T follicular helper cell (primary cell): ENCODE measurements at regions not wholly inside any gene's neighbourhood (a gene's known extent, or its start where the extent isn't known, plus 50 kb on each side); places are given as distances from the start of the nearest gene placed in this dataset.
"Not testable (repeated sequence)": the region's sequence is repeated elsewhere in the genome, so short reads cannot be mapped to it uniquely, and the experiment has no call there.

Experiments used
- DNase-seq: peaks from one replicate; pipeline ENCODE4 v3.0.0-alpha.2; 2020; ENCODE audit warnings: low read depth

GRCh38 chr14:71739273-71739990 lies 192.8 kb upstream of the RGS6 start:
- no peak for DNase-seq

DNA sequence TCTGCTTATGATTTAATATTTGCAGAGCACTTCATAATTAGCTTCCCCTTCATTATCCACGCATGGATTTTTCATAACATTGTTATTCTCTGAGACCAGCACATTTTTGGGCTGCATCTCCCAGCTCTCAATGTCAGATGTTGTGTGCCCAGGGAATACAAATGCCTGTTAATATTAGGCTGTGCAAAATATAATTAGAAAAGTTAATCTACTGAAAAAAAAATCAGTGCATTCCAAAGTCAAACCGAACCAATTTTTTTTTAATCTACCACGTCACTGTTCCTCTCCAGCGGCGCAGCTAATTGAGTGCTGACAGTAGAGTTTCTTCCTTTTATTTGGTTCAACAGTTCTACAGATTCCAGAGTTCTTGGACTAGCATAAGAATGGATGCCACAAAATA lies 191.0 kb upstream of the RGS6 start:
- no peak for DNase-seq

- DNase-seq: no peak
Measured at GRCh38 chr14:71742485-71742884, 189.7 kb upstream of the RGS6 start.

GRCh38 chr14:71745072-71745471 lies 187.2 kb upstream of the RGS6 start:
- DNase-seq: no peak

- no peak for DNase-seq
Measured at GRCh38 chr14:71748196-71748595, 184.0 kb upstream of the RGS6 start.

GRCh38 chr14:71749613-71750238 lies 182.5 kb upstream of the RGS6 start:
- DNase-seq: no peak

- DNase-seq: no peak
Measured at GRCh38 chr14:71751264-71751663, 181.0 kb upstream of the RGS6 start.

DNA sequence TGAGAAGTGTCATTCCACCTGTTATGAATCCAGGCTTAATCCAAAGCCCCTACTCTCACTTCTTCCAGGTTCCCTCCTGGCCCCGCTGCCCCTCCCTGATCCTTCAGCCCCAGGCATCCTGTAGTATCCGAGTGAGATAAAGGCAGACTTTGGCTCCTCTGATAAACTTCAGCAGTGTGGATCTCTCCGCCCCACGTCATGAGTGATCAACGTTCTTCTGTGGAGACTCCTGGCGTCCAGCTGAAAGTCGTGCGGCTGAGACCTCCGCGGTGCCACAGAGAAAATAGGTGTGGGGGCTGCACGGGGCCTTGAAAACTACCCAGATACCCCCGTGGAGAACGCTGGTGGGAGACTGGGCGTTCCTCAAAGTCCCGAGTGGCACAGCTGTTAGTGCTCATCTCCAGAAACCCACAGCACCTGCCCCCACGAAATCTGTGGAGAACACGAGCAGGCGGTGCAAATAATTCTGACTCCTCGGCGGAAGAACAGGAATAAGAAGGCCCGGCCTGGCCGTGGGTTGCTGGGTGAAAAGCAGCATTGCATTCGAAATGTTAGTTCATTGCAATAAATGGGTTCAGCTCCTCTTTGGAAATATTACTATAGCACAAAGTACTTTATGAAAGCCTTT lies 180.0 kb upstream of the RGS6 start:
- DNase-seq: no peak

GRCh38 chr14:71753126-71753830 lies 179.0 kb upstream of the RGS6 start:
- peak; percentile 56 for DNase-seq

GRCh38 chr14:71753976-71754375 lies 178.3 kb upstream of the RGS6 start:
- DNase-seq: no peak

DNA sequence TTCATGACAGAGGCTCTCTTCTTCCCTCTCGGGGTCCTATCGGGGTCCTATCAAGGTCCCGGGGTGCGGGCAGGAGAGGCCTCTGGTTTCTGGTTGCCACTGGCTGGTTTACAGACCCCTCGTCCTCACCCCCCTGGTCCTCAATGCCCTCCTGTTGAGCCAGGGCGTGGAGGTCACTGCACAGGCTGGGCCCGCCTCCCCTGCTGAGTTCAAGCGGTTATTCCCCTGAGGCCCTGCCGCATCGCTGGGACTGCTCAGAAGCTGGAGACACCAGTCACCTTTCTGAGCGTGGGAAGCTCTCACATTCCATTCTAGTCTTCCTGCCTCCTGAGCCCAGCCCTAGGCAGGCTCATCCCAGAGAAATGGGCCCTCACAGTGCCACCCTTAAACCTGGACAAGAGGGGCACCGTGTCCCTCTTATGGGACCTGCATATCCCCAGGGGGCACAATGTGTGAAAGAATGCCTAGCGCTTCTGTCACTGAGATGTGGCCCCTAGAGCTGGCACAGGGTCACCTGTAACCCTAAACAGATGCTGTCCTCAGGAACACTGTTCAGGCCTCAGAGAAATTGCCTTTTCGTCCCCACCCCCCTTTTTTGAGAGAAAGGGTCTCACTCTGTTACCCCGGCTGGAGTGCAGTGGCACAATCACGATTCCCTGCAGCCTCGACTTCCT lies 177.7 kb upstream of the RGS6 start:
- no peak for DNase-seq

GRCh38 chr14:71758229-71758951 lies 173.8 kb upstream of the RGS6 start:
- no peak for DNase-seq

DNA sequence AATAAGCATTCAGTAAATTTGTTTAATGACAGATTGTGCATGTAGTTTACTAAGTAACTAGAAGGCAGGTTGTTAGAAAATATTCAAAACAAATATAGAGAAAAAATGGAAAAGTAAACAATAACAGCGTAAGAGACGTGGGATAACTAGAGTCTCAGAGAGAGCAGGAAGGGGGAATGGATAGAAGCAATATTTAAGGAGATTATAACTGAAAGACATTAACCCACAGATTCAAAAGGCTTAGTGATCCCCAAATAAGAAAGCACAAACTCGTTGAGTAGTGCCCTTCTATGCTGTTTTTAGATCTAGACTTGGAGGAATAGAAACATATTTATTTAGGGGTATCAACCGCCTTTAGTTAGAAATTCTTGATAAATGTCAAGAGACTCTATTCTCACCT lies 169.7 kb upstream of the RGS6 start:
- no peak for DNase-seq

DNA sequence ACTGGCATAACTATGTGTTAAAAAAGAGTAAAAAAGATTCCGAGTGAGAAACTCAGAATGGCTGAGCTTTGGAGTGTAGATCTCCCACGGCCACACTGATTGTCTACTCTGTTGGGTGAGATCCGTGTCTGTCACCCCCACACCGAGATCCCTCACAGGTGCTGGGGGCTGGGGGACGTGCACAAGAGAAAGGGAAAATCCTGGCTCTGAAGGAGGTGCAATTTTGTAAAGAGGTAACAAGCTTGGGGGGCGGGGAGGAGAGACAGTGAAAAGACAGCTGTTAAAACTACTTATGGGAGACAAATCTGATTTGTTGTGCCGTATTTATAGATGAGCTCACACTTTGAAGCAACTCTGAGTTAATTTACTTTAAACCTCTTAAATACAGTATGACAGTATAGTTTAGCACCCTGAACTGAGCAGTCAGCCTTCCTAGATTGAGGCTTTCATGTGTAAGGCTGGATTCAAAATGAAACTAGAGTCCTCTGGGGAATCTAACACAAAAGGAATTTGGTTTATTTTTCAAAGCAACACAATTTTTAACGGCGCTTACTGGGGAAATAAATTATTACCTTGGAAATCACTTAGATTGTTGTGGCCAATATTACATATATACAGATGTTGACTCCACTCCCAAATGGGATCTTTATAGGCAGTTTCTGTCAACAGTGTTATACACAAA lies 167.4 kb upstream of the RGS6 start:
- no peak for DNase-seq

- DNase-seq: no peak
Measured at GRCh38 chr14:71765505-71765904, 166.7 kb upstream of the RGS6 start.

DNA sequence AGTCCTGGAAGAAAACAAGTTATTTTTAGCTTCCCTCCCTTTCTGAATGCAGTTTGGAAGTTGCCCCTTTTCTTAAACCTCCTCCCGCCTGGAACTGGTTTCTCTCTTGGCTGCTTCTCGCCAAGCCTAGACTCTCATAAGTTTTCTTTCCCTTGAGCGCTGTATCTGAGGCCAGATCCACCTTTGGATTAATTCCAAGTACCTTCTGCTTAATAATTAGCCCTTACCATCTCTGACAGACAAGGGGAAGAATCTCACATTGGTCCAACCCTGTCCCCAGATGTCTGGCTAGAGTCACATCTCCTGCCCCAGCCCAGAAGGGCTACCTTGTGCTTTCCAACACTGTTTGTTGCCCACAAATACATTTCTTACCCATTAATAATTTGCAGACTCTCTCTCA lies 161.8 kb upstream of the RGS6 start:
- no peak for DNase-seq

DNA sequence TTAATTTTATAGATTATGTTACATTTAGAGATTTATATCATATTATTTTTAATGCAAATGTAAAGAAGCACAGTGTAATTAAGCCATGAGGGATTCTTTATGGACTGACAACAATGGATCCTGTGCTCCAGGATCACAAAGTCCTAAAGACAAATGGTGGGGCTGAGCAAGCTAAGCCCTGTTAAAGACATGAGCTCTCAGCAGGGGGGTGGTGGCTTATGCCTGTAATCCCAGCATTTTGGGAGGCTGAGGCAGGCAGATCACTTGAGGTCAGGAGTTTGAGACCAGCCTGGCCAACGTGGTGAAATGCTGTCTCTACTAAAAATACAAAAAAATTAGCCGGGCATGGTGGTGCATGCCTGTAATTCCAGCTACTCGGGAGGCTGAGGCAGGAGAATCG lies 160.8 kb upstream of the RGS6 start:
- DNase-seq: not testable (repeated sequence)

GRCh38 chr14:71771996-71772395 lies 160.2 kb upstream of the RGS6 start:
- DNase-seq: not testable (repeated sequence)

- DNase-seq: no peak
Measured at GRCh38 chr14:71773898-71774481, 158.2 kb upstream of the RGS6 start.
